PC-3 (cell line): ENCODE measurements at regions not wholly inside any gene's neighbourhood (a gene's known extent, or its start where the extent isn't known, plus 50 kb on each side); places are given as distances from the start of the nearest gene placed in this dataset.

Experiments
- CTCF ChIP-seq: fragments of 300-600 bp; sonication (generic); conservative IDR thresholded peaks from 2 replicates; pipeline ENCODE4 v1.5.1; 2017; ENCODE audit warnings: antibody characterized with exemption, low read depth, mild to moderate bottlenecking, low read length
- EZH2phosphoT487 ChIP-seq: fragments of 300-600 bp; sonication (generic); IDR thresholded peaks from 2 replicates; pipeline ENCODE4 v1.6.1; 2018; ENCODE audit warnings: mild to moderate bottlenecking, antibody characterized with exemption, low read length, borderline replicate concordance

GRCh38 chr20:62569615-62570014 is 72.7 kb upstream of the SLCO4A1 start:
- TF ChIP-seq CTCF (no peak), EZH2phosphoT487 (no peak)
